HG03342 (cell line): ENCODE measurements at regions not wholly inside any gene's neighbourhood (a gene's known extent, or its start where the extent isn't known, plus 50 kb on each side); places are given as distances from the start of the nearest gene placed in this dataset.

Experiments used
- ATAC-seq: cut with Tn5 transposase; IDR thresholded peaks from one replicate; pipeline ENCODE4 v1.9.1; 2021; ENCODE audit warnings: mild to moderate bottlenecking, moderate library complexity; ENCODE audit not compliant: unreplicated experiment

DNA sequence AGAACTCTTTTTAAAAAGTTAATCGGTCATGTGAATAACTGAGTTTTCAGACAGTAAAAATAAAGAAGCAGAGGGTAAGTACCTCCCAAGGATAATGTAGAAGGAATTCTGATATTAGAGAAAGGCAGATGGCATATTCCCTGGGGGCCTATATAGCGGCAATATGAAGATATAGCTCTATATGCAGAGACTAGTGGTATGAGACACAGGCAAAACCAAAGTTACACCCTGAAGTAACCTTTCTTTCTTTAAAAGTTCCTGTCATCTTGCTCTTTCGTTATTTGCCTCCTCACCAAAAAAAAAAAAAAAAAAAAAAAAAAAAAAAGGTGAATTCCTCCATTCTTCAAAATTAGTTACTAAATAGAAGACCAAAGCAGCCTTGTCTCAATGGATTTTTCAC, 76.2 kb upstream of the ARHGAP32 start:
- no peak for ATAC-seq

DNA sequence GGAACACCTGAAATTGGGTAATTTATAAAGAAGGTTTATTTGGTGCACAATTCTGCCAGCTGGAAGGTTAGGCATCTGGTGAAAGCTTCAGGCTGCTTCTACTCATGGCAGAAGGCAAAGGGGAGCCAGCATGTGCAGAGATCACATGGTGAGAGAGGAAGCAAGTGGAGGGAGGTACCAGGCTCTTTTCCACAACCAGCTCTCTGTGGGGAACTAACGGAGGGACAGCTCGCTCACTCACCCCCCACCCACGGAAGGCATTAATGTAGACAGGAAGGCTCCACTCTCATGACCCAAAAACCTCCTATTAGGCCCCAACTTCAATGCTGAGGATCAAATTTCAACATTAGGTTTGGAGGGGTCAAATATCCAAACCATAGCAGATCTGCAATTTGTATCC, 75.6 kb upstream of the ARHGAP32 start:
- ATAC-seq, result no peak

DNA sequence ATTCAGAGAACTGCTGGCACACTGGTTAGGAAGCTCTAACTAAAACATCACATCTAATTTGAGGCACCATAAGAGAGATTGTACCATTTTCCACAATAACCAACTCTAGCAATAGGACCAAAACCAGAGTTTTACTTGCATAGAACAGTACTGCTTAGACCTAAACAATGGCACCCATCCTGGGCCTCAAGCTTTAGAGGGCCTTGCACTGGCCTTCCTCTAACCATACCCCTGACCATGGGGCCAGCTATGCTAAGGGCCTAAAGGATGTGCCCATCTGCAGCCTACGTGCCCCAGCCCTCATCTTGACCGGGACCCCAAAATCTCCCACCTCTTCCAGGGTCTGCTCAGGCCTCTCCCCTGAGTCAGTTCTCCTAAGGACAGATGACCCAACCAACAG, 74.4 kb upstream of the ARHGAP32 start:
- ATAC-seq, result no peak

- no peak for ATAC-seq
Observed at GRCh38 chr11:129265125-129265788, 73.1 kb upstream of the ARHGAP32 start.

GRCh38 chr11:129264114-129264513, 72.0 kb upstream of the ARHGAP32 start:
- ATAC-seq, result no peak

DNA sequence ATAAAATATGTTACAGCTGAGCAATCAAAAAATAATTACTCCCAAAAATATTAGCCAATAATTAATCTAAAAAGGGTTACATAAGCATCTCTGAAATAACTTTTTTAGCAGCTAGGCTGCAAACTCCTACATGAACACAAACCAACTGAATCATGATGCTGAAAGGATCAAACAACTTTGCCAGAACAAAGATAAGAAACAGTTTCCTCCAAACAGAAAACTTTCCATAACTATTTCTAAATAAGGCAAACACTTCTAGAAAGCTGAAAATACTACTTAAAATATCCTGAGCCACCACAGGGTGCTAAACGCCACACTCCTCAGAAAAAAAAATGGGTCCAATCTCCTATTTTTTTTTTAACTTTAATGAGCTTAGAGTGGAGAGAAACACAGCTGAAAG, 68.6 kb upstream of the ARHGAP32 start:
- no peak for ATAC-seq

DNA sequence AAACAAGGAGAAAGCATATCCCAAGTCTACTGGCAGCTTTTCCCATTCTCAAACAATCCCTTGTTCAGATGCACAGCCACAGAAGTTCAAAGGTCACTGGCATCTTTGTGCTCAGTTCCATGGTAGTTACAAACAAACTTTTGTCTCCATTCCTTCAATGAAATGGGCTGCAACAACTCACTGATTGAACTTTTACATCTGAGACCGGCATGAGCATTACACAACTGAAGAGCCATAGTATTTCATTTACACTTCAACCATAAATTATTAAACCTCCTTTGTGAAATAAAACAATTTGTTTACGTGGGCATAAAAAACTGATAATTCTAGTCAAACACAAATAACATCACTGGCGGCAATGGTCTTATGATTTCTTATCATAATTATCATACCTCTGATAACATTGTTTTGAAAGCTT, 67.8 kb upstream of the ARHGAP32 start:
- ATAC-seq, result no peak

GRCh38 chr11:129258205-129258604, 66.1 kb upstream of the ARHGAP32 start:
- ATAC-seq, result no peak

GRCh38 chr11:129257512-129257911, 65.4 kb upstream of the ARHGAP32 start:
- no peak for ATAC-seq

- no peak for ATAC-seq
Observed at GRCh38 chr11:129252621-129253020, 60.5 kb upstream of the ARHGAP32 start.

DNA sequence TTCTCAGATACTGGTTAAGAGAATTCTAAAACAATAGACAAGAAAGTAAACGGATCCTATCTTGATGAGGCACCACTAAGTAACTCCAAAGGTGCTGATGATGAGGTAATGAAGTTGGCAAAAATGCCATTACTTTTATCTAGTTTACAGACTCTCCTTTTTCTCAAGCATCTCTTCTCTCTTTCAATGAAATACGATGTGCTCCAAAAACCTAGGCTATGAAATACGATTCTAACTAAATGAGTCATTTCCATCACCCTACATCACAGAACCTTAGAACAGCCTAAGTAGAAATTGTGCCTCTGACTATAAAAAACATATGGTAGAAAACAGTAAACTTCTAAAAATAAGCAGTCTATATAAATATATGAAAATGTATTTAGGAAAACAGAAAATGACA, 58.9 kb upstream of the ARHGAP32 start:
- no peak for ATAC-seq

DNA sequence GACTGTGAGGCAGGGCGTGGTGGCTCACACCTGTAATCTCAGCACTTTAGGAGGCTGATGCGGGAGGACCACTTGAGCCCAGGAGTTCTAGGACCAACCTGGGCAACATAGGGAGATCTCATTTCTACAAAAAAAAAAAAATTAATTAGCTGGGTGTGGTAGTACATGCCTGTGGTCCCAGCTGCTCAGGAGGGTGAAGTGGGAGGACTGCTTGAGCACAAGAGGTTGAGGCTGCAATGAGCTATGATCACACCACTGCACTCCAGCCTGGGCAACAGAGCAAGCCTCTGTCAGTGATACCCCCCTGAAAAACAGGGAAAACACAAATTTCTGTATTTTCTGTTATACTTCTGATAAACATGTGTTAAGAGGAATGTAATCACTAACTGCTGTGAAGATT, 57.8 kb upstream of the ARHGAP32 start:
- ATAC-seq, result no peak

- no peak for ATAC-seq
Observed at GRCh38 chr11:129249351-129249750, 57.2 kb upstream of the ARHGAP32 start.

GRCh38 chr11:129248618-129249017, 56.5 kb upstream of the ARHGAP32 start:
- no peak for ATAC-seq

DNA sequence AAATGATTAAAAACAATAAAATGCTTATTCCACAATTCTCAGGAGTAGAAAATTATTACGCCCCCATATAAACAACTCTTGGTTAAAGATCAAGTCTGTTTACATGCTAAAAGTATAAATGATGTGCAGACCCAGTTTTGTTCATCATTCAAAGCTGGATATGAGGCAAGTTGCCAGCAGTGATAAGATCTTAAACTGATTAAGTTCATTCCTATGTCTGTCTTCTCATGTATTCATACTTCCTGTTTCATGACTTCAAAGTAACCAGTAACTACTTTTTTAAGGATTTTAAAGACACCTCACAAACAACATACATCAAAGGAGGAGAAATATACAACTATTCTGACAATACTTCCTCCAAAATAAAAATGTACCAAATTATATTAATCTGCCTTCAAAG, 55.0 kb upstream of the ARHGAP32 start:
- no peak for ATAC-seq

DNA sequence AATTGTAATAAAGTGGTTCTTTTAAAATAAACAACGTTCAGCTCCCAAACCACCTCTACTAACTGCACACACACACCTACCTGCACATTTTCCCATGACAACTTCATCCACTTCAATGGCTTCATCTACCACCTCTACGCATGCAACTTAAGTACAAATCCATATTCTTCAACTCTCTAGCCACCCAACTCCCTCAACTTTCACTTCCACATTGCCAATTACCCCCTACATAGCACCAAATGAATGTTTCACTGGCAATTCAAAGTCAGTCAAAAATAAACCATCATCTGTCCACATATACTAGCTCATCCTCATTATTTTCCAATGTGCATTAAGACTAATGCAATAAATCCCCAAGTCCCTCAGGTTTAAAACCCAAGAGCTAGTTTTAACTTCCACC, 50.7 kb upstream of the ARHGAP32 start:
- ATAC-seq, result no peak
